Esophagus squamous epithelium (tissue), 5 donors: ENCODE measurements at regions not wholly inside any gene's neighbourhood (a gene's known extent, or its start where the extent isn't known, plus 50 kb on each side); places are given as distances from the start of the nearest gene placed in this dataset.

ENCODE experiments used
- DNase-seq: peaks from one replicate; lab custom pipeline; 2025; lab: John Stamatoyannopoulos, UW
- H3K27ac ChIP-seq, 4 donors: fragments of 200-600 bp; sonication (generic); one replicate each; pipeline ENCODE4 v1.5.1; 2016 to 2019; ENCODE audit warnings: mild to moderate bottlenecking in 1 of 4
- H3K27me3 ChIP-seq, 4 donors: fragments of 200-600 bp; sonication (generic); 1 replicate in 3 of 4; 2 replicates in 1 of 4; pipeline versions ENCODE4 v1.5.1 to v1.6.0; 2017 to 2021; ENCODE audit warnings: antibody characterized with exemption in 1 of 4
- H3K36me3 ChIP-seq, 3 donors: fragments of 200-600 bp; sonication (generic); one replicate each; pipeline ENCODE4 v1.5.1; 2016 to 2019
- H3K4me1 ChIP-seq, 3 donors: fragments of 200-600 bp; sonication (generic); one replicate each; pipeline ENCODE4 v1.5.1; 2017 to 2019
- H3K4me3 ChIP-seq, 4 donors: fragments of 200-600 bp; sonication (generic); 1 replicate in 3 of 4; 2 replicates in 1 of 4; pipeline ENCODE4 v1.5.1; 2016 to 2019; ENCODE audit warnings: mild to moderate bottlenecking in 2 of 4, moderate library complexity in 1 of 4
- H3K9me3 ChIP-seq, 3 donors: fragments of 200-600 bp; sonication (generic); one replicate each; pipeline ENCODE4 v1.5.1; 2016 to 2019
- CTCF ChIP-seq, 6 experiments: fragments of 450-650 bp in 4 of 6; fragments of 200-600 bp in 2 of 6; sonication (generic) in 2 of 6; IDR thresholded peaks; one replicate each; pipeline ENCODE4 v1.5.1; 2016 to 2019; ENCODE audit warnings: antibody characterized with exemption in 6 of 6, mild to moderate bottlenecking in 4 of 6, moderate library complexity in 4 of 6
- POLR2A ChIP-seq, 4 donors: fragments of 450-650 bp; IDR thresholded peaks; one replicate each; pipeline ENCODE4 v1.6.1; 2017; ENCODE audit warnings: antibody characterized with exemption in 4 of 4, mild to moderate bottlenecking in 4 of 4, moderate library complexity in 3 of 4
- WGBS, 2 donors: methylation state at CpG; one replicate each; pipeline ENCODE4 v1.1.5; 2018; 5-methylcytosine and 5-hydroxymethylcytosine counted together
- intact Hi-C: fragments of 100-400 bp; cut with DNase I; formaldehyde crosslinking; loops from one replicate; pipeline ENCODE4 v1.15.0; 2022
- donor health status: DM: yes; HTN: yes; CAD: no.

DNA sequence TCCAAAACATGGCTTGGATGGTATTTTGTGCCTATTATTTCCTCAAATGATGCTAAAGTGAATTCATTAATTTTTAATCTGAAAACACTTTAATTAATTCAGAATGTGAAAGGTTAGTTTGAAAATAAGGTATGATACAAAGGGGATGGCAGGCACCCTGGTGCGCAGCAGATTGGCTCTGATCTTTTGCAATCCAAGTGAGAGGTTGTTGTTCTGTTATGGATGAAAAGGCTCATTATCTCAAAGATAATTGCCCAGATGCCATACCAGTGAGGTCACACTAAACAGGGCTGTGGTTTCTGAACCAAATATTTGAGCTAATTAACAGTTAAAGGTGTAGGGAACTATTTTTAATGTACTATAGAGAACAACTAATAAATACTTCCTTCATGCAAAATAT lies 504.9 kb downstream of the RAPGEF2 start:
- H3K36me3 ChIP-seq = no peaks in the 10 kb centered on the region
- H3K27ac ChIP-seq = no peak overlapping the region
- no peaks in the 10 kb centered on the region for H3K27me3 ChIP-seq
- no peaks in the 10 kb centered on the region for H3K4me1 ChIP-seq
- H3K4me3 ChIP-seq = no peak overlapping the region
- H3K9me3 ChIP-seq = no peaks in the 10 kb centered on the region
- no peak for TF ChIP-seq CTCF (IDR thresholded peaks at IDR 0.05)
- TF ChIP-seq POLR2A (IDR thresholded peaks at IDR 0.05) = no peak
- WGBS, 2 donors = 70 to 91% methylated on average over 1 of the region's 1 CpG
- intact Hi-C loops = no loop called here
- DNase-seq = no peak

DNA sequence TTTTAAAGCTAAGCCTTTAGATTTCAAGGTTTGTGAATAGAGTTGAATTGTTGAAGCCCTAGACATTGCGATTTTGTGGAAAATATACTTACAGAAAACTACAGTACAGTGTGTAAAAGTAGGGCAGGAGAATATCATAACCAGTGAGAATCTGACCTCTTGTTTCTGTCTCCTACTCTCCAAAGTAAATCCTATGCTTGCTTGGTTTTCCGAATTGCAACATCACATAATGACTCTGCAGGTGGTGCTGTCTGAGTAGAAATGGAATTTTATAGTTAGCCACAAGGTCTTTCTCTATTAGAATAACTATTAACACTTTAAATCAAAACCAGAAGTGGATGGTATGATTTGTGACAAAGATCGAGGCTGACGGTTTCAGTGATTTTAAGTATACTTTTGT lies 505.6 kb downstream of the RAPGEF2 start:
- Histone ChIP-seq H3K27me3 (no peaks in the 10 kb centered on the region), H3K4me1 (no peaks in the 10 kb centered on the region), H3K4me3 (no peak overlapping the region), H3K27ac (no peak overlapping the region), H3K36me3 (no peaks in the 10 kb centered on the region), H3K9me3 (no peaks in the 10 kb centered on the region)
- intact Hi-C loops = no loop called here
- no peak for DNase-seq
- no peak for TF ChIP-seq POLR2A (IDR thresholded peaks at IDR 0.05)
- TF ChIP-seq CTCF (IDR thresholded peaks at IDR 0.05) = no peak
- WGBS, 2 donors = 77 to 82% methylated on average over 4 of the region's 4 CpGs

GRCh38 chr4:159632031-159632430 lies 529.2 kb downstream of the RAPGEF2 start:
- intact Hi-C loops = no loop called here
- Histone ChIP-seq H3K27ac (no peak overlapping the region), H3K9me3 (no peaks in the 10 kb centered on the region), H3K4me1 (no peaks in the 10 kb centered on the region), H3K4me3 (no peak overlapping the region), H3K27me3 (no peaks in the 10 kb centered on the region), H3K36me3 (no peaks in the 10 kb centered on the region)
- no peak for DNase-seq
- WGBS, 2 donors = 63 to 70% methylated on average over 1 of the region's 1 CpG
- TF ChIP-seq POLR2A (IDR thresholded peaks at IDR 0.05) = no peak
- no peak for TF ChIP-seq CTCF (IDR thresholded peaks at IDR 0.05)

DNA sequence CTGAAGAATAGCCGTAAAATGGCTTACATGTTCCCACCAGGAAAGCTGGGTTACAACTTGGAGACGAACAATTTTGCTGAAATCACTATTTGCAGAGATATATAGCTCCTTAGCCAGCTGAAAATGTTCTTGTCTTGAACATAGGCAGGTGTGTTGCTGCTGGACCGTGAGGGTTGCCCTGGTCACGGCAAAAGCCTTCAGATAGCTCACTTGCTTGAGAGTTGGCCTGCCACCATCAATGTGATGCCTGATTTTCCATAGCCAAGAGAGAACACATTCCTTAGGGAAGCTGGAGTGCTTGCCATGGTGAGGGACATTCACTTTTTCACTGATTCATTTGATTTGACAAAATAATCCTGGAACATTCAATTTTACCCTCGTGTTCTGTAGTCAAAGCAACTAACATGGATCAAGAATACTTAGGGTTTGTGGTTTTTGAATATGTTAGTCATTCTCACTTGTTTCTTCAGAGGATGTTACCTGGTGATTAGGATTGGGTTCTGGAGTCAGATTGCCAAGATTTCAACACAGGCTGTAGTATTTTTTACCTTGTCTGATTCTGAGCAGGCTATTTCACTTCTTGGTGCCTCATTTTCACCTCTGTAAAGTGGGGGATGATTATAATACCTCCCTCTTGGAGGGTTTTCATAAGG lies 536.9 kb downstream of the RAPGEF2 start:
- 60 to 66% methylated on average over 5 of the region's 5 CpGs for WGBS, 2 donors

GRCh38 chr4:159649237-159649636 lies 546.4 kb downstream of the RAPGEF2 start:
- Histone ChIP-seq H3K9me3 (no peaks in the 10 kb centered on the region), H3K4me3 (no peak overlapping the region), H3K27ac (no peak overlapping the region), H3K27me3 (no peaks in the 10 kb centered on the region), H3K4me1 (no peaks in the 10 kb centered on the region), H3K36me3 (no peaks in the 10 kb centered on the region)
- intact Hi-C loops = no loop called here
- no peak for DNase-seq
- TF ChIP-seq CTCF (IDR thresholded peaks at IDR 0.05) = no peak
- TF ChIP-seq POLR2A (IDR thresholded peaks at IDR 0.05) = no peak

More for the DNA sequence above, 536.9 kb downstream of the RAPGEF2 start:
- H3K9me3 ChIP-seq = no peaks in the 10 kb centered on the region
- intact Hi-C loops = no loop called here
- no peak for DNase-seq
- H3K27me3 ChIP-seq = no peaks in the 10 kb centered on the region
- H3K36me3 ChIP-seq = no peaks in the 10 kb centered on the region
- no peak overlapping the region for H3K4me3 ChIP-seq
- no peaks in the 10 kb centered on the region for H3K4me1 ChIP-seq
- H3K27ac ChIP-seq = no peak overlapping the region
- TF ChIP-seq CTCF (IDR thresholded peaks at IDR 0.05) = no peak
- TF ChIP-seq POLR2A (IDR thresholded peaks at IDR 0.05) = no peak
